ENCODE measurements at regions not wholly inside any gene's neighbourhood (a gene's known extent, or its start where the extent isn't known, plus 50 kb on each side); places are given as distances from the start of the nearest gene placed in this dataset.

DNA sequence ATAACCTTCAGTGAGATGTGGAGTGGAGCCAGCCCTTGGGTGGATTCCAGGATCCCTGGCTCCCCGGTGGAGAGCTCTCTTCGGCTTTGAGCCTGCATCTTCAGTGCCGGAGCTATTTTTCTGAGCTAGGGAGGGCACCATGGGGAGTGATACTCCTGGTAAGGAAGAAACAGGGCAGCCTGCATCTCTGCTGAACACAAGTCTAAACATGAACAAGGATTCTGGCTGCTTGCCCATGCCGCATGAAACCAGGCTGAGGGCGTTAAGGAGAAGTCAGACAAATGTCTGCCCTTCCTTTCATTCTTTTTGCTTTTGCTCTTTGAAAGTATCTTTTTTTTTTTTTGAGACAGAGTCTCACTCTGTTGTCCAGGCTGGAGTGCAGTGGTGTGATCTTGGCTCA lies 60.4 kb downstream of the EVX1 start:
- TF ChIP-seq EZH2phosphoT487 (IDR thresholded peaks at IDR 0.05; ENCODE audit: borderline replicate concordance) = no peak
- TF ChIP-seq, protein P1, sequence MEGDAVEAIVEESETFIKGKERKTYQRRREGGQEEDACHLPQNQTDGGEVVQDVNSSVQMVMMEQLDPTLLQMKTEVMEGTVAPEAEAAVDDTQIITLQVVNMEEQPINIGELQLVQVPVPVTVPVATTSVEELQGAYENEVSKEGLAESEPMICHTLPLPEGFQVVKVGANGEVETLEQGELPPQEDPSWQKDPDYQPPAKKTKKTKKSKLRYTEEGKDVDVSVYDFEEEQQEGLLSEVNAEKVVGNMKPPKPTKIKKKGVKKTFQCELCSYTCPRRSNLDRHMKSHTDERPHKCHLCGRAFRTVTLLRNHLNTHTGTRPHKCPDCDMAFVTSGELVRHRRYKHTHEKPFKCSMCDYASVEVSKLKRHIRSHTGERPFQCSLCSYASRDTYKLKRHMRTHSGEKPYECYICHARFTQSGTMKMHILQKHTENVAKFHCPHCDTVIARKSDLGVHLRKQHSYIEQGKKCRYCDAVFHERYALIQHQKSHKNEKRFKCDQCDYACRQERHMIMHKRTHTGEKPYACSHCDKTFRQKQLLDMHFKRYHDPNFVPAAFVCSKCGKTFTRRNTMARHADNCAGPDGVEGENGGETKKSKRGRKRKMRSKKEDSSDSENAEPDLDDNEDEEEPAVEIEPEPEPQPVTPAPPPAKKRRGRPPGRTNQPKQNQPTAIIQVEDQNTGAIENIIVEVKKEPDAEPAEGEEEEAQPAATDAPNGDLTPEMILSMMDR (conservative IDR thresholded peaks at IDR 0.05; ENCODE audit: low read length) = no peak
- H3K4me3 ChIP-seq (ENCODE audit: low read length, poor library complexity, severe bottlenecking) = no peak overlapping the region
- peaks cover 18% of the 10 kb centered on the region for H3K4me1 ChIP-seq (ENCODE audit: insufficient read depth, low read length, poor library complexity, severe bottlenecking)
- H3K79me2 ChIP-seq (ENCODE audit: insufficient read depth, low read length) = no peaks in the 10 kb centered on the region
- H4K20me1 ChIP-seq (ENCODE audit: insufficient read depth, low read length, poor library complexity, severe bottlenecking) = no peaks in the 10 kb centered on the region
- H3K27me3 ChIP-seq (ENCODE audit: insufficient read depth, low read length, poor library complexity, severe bottlenecking) = no peaks in the 10 kb centered on the region
- no peak overlapping the region for H3K4me2 ChIP-seq (ENCODE audit: low read depth, low read length, poor library complexity, severe bottlenecking)
- H3K9ac ChIP-seq (ENCODE audit: low read depth, low read length, poor library complexity, severe bottlenecking) = no peak overlapping the region
- no peaks in the 10 kb centered on the region for H3K9me2 ChIP-seq (replicated peaks; ENCODE audit: low read depth, low read length)
- H2AFZ ChIP-seq (ENCODE audit: low read length) = no peak overlapping the region
- H3F3A ChIP-seq (ENCODE audit: low read depth) = no peaks in the 10 kb centered on the region
- H3K9me3 ChIP-seq (ENCODE audit: insufficient read depth, low read depth, low read length) = no peaks in the 10 kb centered on the region
- H3K36me3 ChIP-seq (ENCODE audit: insufficient read depth, low read length) = no peaks in the 10 kb centered on the region

GRCh38 chr7:27305854-27306253 lies 63.3 kb downstream of the EVX1 start:
- no peaks in the 10 kb centered on the region for H3K9me2 ChIP-seq (replicated peaks; ENCODE audit: low read depth, low read length)
- H2AFZ ChIP-seq (ENCODE audit: low read length) = no peak overlapping the region
- H3K79me2 ChIP-seq (ENCODE audit: insufficient read depth, low read length) = no peaks in the 10 kb centered on the region
- H4K20me1 ChIP-seq (ENCODE audit: insufficient read depth, low read length, poor library complexity, severe bottlenecking) = no peaks in the 10 kb centered on the region
- H3K9ac ChIP-seq (ENCODE audit: low read depth, low read length, poor library complexity, severe bottlenecking) = no peak overlapping the region
- H3K4me2 ChIP-seq (ENCODE audit: low read depth, low read length, poor library complexity, severe bottlenecking) = no peak overlapping the region
- TF ChIP-seq, protein P1 (conservative IDR thresholded peaks at IDR 0.05; ENCODE audit: low read length) = no peak
- no peak for TF ChIP-seq EZH2phosphoT487 (IDR thresholded peaks at IDR 0.05; ENCODE audit: borderline replicate concordance)
- no peaks in the 10 kb centered on the region for H3K9me3 ChIP-seq (ENCODE audit: insufficient read depth, low read depth, low read length)
- no peaks in the 10 kb centered on the region for H3K27me3 ChIP-seq (ENCODE audit: insufficient read depth, low read length, poor library complexity, severe bottlenecking)
- H3K36me3 ChIP-seq (ENCODE audit: insufficient read depth, low read length) = no peaks in the 10 kb centered on the region
- H3K4me1 ChIP-seq (ENCODE audit: insufficient read depth, low read length, poor library complexity, severe bottlenecking) = peaks cover 7% of the 10 kb centered on the region
- H3K4me3 ChIP-seq (ENCODE audit: low read length, poor library complexity, severe bottlenecking) = no peak overlapping the region
- H3F3A ChIP-seq (ENCODE audit: low read depth) = no peaks in the 10 kb centered on the region

DNA sequence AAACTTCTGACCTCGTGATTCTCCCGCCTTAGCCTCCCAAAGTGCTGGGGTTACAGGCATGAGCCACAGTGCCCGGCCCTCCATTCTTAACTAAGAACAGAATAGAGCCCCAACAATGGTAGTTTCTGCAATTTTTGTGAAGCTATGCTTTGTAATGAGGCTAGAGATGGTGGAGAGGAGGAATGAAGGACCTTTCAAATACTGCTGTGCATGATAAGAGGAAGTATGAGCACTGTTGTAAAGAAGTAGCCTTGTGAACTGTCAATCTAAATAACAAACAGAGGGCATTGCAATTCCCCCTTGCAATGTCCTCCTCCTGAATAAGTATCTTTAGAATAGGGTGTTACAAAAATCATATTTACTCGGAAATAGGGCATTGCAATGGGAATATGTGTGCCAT lies 70.2 kb downstream of the EVX1 start:
- Histone ChIP-seq H3K4me2 (ENCODE audit: low read depth, low read length, poor library complexity, severe bottlenecking) (no peak overlapping the region), H3F3A (ENCODE audit: low read depth) (no peaks in the 10 kb centered on the region), H3K9ac (ENCODE audit: low read depth, low read length, poor library complexity, severe bottlenecking) (no peak overlapping the region)

More for the DNA sequence above, 70.2 kb downstream of the EVX1 start:
- TF ChIP-seq EZH2phosphoT487 (IDR thresholded peaks at IDR 0.05; ENCODE audit: borderline replicate concordance) = no peak
- TF ChIP-seq, protein P1 (conservative IDR thresholded peaks at IDR 0.05; ENCODE audit: low read length) = no peak
- H3K4me3 ChIP-seq (ENCODE audit: low read length, poor library complexity, severe bottlenecking) = no peak overlapping the region
- H3K9me3 ChIP-seq (ENCODE audit: insufficient read depth, low read depth, low read length) = no peaks in the 10 kb centered on the region
- no peaks in the 10 kb centered on the region for H3K27me3 ChIP-seq (ENCODE audit: insufficient read depth, low read length, poor library complexity, severe bottlenecking)
- H3K4me1 ChIP-seq (ENCODE audit: insufficient read depth, low read length, poor library complexity, severe bottlenecking) = no peaks in the 10 kb centered on the region
- H4K20me1 ChIP-seq (ENCODE audit: insufficient read depth, low read length, poor library complexity, severe bottlenecking) = no peaks in the 10 kb centered on the region
- no peak overlapping the region for H2AFZ ChIP-seq (ENCODE audit: low read length)
- H3K9me2 ChIP-seq (replicated peaks; ENCODE audit: low read depth, low read length) = no peaks in the 10 kb centered on the region
- no peaks in the 10 kb centered on the region for H3K36me3 ChIP-seq (ENCODE audit: insufficient read depth, low read length)
- H3K79me2 ChIP-seq (ENCODE audit: insufficient read depth, low read length) = no peaks in the 10 kb centered on the region
